Activated CD8-positive, alpha-beta memory T cell treated with anti-CD3 and anti-CD28 coated beads, Interleukin-2, amount 10 ng/mL, durations not matched to agents 7 days and 5 days (primary cell): ENCODE measurements at regions not wholly inside any gene's neighbourhood (a gene's known extent, or its start where the extent isn't known, plus 50 kb on each side); places are given as distances from the start of the nearest gene placed in this dataset.
"Not testable (repeated sequence)": the region's sequence is repeated elsewhere in the genome, so short reads cannot be mapped to it uniquely, and the experiment has no call there.

Experiments
- ATAC-seq: fragments of 150-1000 bp; cut with Tn5 transposase; one replicate; pipeline ENCODE4 v1.10.0; 2021; ENCODE audit warnings: moderate library complexity
- CTCF ChIA-PET: fragments of 350-600 bp; sonication (Branson Sonifier 250); formaldehyde crosslinking; loops from one replicate; lab custom pipeline; 2021; ENCODE audit warnings: antibody characterized with exemption; lab: Charles Lee
- DNase-seq: peaks from one replicate; pipeline ENCODE4 v3.0.0-alpha.2; 2020
- H3K27ac Mint-ChIP-seq: one replicate; pipeline ENCODE4 v1.8.0; 2021; ENCODE audit warnings: mild to moderate bottlenecking, mixed read lengths
- H3K27me3 Mint-ChIP-seq: one replicate; pipeline ENCODE4 v1.8.0; 2021; ENCODE audit warnings: mixed read lengths
- H3K36me3 Mint-ChIP-seq: one replicate; pipeline ENCODE4 v1.8.0; 2021; ENCODE audit warnings: mild to moderate bottlenecking, mixed read lengths
- H3K4me1 Mint-ChIP-seq: one replicate; pipeline ENCODE4 v1.8.0; 2021; ENCODE audit warnings: mixed read lengths
- H3K4me3 Mint-ChIP-seq: one replicate; pipeline ENCODE4 v1.8.0; 2021; ENCODE audit warnings: mild to moderate bottlenecking, moderate library complexity, mixed read lengths
- H3K9me3 Mint-ChIP-seq: one replicate; pipeline ENCODE4 v1.8.0; 2022; ENCODE audit warnings: low read depth, mixed read lengths

- no peaks in the 10 kb centered on the region for H3K9me3 Mint-ChIP-seq
- CTCF ChIA-PET = interaction anchor here (0.5 to 4.1 kb wide), 7 partner anchors 14 to 236 kb away, joined by 3 to 28 read pairs (median 14); no protein-coding TSS in a partner anchor
- ATAC-seq (no peak), DNase-seq (peak; percentile 5)
- H3K27me3 Mint-ChIP-seq = peaks cover 6% of the 10 kb centered on the region
- peaks cover 44% of the 10 kb centered on the region for H3K4me1 Mint-ChIP-seq
- no peak overlapping the region for H3K27ac Mint-ChIP-seq
- H3K36me3 Mint-ChIP-seq = peaks cover 5% of the 10 kb centered on the region
- no peak overlapping the region for H3K4me3 Mint-ChIP-seq
These were observed 156.4 kb downstream of the OR2B2 start for GRCh38 chr6:27755768-27756167.

GRCh38 chr6:27754408-27754782, 157.8 kb downstream of the OR2B2 start:
- Mint-ChIP-seq H3K27ac (no peak overlapping the region), H3K9me3 (no peaks in the 10 kb centered on the region), H3K4me1 (peaks cover 39% of the 10 kb centered on the region), H3K27me3 (peaks cover 6% of the 10 kb centered on the region), H3K4me3 (peak overlapping the region; percentile 82), H3K36me3 (peaks cover 5% of the 10 kb centered on the region)
- ATAC-seq (no peak), DNase-seq (no peak)
- CTCF ChIA-PET = interaction anchor here (0.9 to 4.1 kb wide), 11 partner anchors 15 to 577 kb away, joined by 3 to 28 read pairs (median 4); no protein-coding TSS in a partner anchor

GRCh38 chr6:27753668-27754407, 158.4 kb downstream of the OR2B2 start:
- peak; percentile 90 for DNase-seq
- Mint-ChIP-seq H3K4me3 (peak overlapping the region; percentile 97), H3K4me1 (peaks cover 38% of the 10 kb centered on the region), H3K36me3 (peaks cover 5% of the 10 kb centered on the region), H3K9me3 (no peaks in the 10 kb centered on the region), H3K27me3 (peaks cover 10% of the 10 kb centered on the region), H3K27ac (peak overlapping the region; percentile 71)
- peak; percentile 70 for ATAC-seq
- CTCF ChIA-PET = interaction anchor here (0.6 to 4.1 kb wide), 16 partner anchors 15 to 577 kb away, joined by 3 to 28 read pairs (median 4); partner anchors contain the start of gene POM121L2

GRCh38 chr6:27752038-27752885, 159.9 kb downstream of the OR2B2 start:
- Mint-ChIP-seq H3K4me1 (peaks cover 28% of the 10 kb centered on the region), H3K27ac (peak overlapping the region; percentile 98), H3K27me3 (peaks cover 9% of the 10 kb centered on the region), H3K9me3 (no peaks in the 10 kb centered on the region), H3K4me3 (peak overlapping the region; percentile 97), H3K36me3 (peaks cover 3% of the 10 kb centered on the region)
- ATAC-seq (peak; percentile 52), DNase-seq (peak; percentile 70)
- CTCF ChIA-PET = interaction anchor here (0.5 to 3.8 kb wide), 51 partner anchors 9 to 1189 kb away, joined by 3 to 30 read pairs (median 4); partner anchors contain the start of genes POM121L2 and ZNF184

GRCh38 chr6:27748661-27749060, 163.5 kb downstream of the OR2B2 start:
- Mint-ChIP-seq H3K27me3 (peaks cover 27% of the 10 kb centered on the region), H3K27ac (no peak overlapping the region), H3K4me3 (no peak overlapping the region), H3K9me3 (no peaks in the 10 kb centered on the region), H3K4me1 (peaks cover 21% of the 10 kb centered on the region), H3K36me3 (peaks cover 3% of the 10 kb centered on the region)
- no peak for ATAC-seq
- DNase-seq = no peak
- CTCF ChIA-PET = no interaction called here

- Mint-ChIP-seq H3K4me3 (no peak overlapping the region), H3K4me1 (peaks cover 26% of the 10 kb centered on the region), H3K9me3 (no peaks in the 10 kb centered on the region), H3K27ac (no peak overlapping the region), H3K36me3 (no peaks in the 10 kb centered on the region), H3K27me3 (peaks cover 37% of the 10 kb centered on the region)
- ATAC-seq (no peak), DNase-seq (no peak)
- CTCF ChIA-PET = no interaction called here
These were observed 164.6 kb downstream of the OR2B2 start for GRCh38 chr6:27747637-27748036.

- peak; percentile 36 for DNase-seq
- peaks cover 41% of the 10 kb centered on the region for H3K27me3 Mint-ChIP-seq
- H3K27ac Mint-ChIP-seq, ATAC-seq, H3K9me3 Mint-ChIP-seq, CTCF ChIA-PET, H3K4me3 Mint-ChIP-seq, H3K36me3 Mint-ChIP-seq: not testable (repeated sequence)
- peaks cover 25% of the 10 kb centered on the region for H3K4me1 Mint-ChIP-seq
These were observed 165.3 kb downstream of the OR2B2 start for GRCh38 chr6:27746860-27747259.

GRCh38 chr6:27743787-27744186, 168.4 kb downstream of the OR2B2 start:
- no peak overlapping the region for H3K27ac Mint-ChIP-seq
- no peaks in the 10 kb centered on the region for H3K36me3 Mint-ChIP-seq
- CTCF ChIA-PET = no interaction called here
- peak; percentile 25 for DNase-seq
- H3K4me1 Mint-ChIP-seq = peaks cover 23% of the 10 kb centered on the region
- H3K27me3 Mint-ChIP-seq = peaks cover 38% of the 10 kb centered on the region
- H3K9me3 Mint-ChIP-seq = no peaks in the 10 kb centered on the region
- no peak for ATAC-seq
- no peak overlapping the region for H3K4me3 Mint-ChIP-seq

GRCh38 chr6:27742833-27743573, 169.2 kb downstream of the OR2B2 start:
- CTCF ChIA-PET = interaction anchor here (1.1 to 1.3 kb wide), 2 partner anchors 9 to 53 kb away, joined by 4 to 5 read pairs; no protein-coding TSS in a partner anchor
- Mint-ChIP-seq H3K36me3 (no peaks in the 10 kb centered on the region), H3K4me3 (no peak overlapping the region)

GRCh38 chr6:27739902-27740301, 172.3 kb downstream of the OR2B2 start:
- Mint-ChIP-seq H3K27me3 (peaks cover 29% of the 10 kb centered on the region), H3K4me1 (peaks cover 30% of the 10 kb centered on the region)
- not testable (repeated sequence) for H3K9me3 Mint-ChIP-seq, H3K27ac Mint-ChIP-seq, H3K36me3 Mint-ChIP-seq, ATAC-seq, DNase-seq, H3K4me3 Mint-ChIP-seq
- CTCF ChIA-PET = interaction anchor here (1.1 kb wide), 1 partner anchor 12 kb away, joined by 6 read pairs; no protein-coding TSS in a partner anchor

More at GRCh38 chr6:27742833-27743573, 169.2 kb downstream of the OR2B2 start:
- Mint-ChIP-seq H3K9me3 (no peaks in the 10 kb centered on the region), H3K27ac (no peak overlapping the region), H3K4me1 (peaks cover 26% of the 10 kb centered on the region), H3K27me3 (peaks cover 38% of the 10 kb centered on the region)
- DNase-seq (peak; percentile 18), ATAC-seq (no peak)

GRCh38 chr6:27736686-27737085, 175.5 kb downstream of the OR2B2 start:
- peaks cover 7% of the 10 kb centered on the region for H3K36me3 Mint-ChIP-seq
- peaks cover 12% of the 10 kb centered on the region for H3K4me1 Mint-ChIP-seq
- no peak overlapping the region for H3K27ac Mint-ChIP-seq
- DNase-seq (no peak), ATAC-seq (no peak)
- H3K9me3 Mint-ChIP-seq = peaks cover 3% of the 10 kb centered on the region
- CTCF ChIA-PET = no interaction called here
- peaks cover 6% of the 10 kb centered on the region for H3K27me3 Mint-ChIP-seq
- H3K4me3 Mint-ChIP-seq = no peak overlapping the region

- ATAC-seq (no peak), DNase-seq (no peak)
- H3K27ac Mint-ChIP-seq = no peak overlapping the region
- no peaks in the 10 kb centered on the region for H3K36me3 Mint-ChIP-seq
- peaks cover 54% of the 10 kb centered on the region for H3K27me3 Mint-ChIP-seq
- no peaks in the 10 kb centered on the region for H3K4me1 Mint-ChIP-seq
- H3K9me3 Mint-ChIP-seq = no peaks in the 10 kb centered on the region
- CTCF ChIA-PET = no interaction called here
- H3K4me3 Mint-ChIP-seq = no peak overlapping the region
These were observed 183.8 kb downstream of the OR2B2 start for GRCh38 chr6:27728442-27728841.

- no peak for ATAC-seq
- Mint-ChIP-seq H3K27ac (no peak overlapping the region), H3K27me3 (peaks cover 64% of the 10 kb centered on the region), H3K9me3 (no peaks in the 10 kb centered on the region), H3K4me3 (no peak overlapping the region), H3K4me1 (peaks cover 2% of the 10 kb centered on the region), H3K36me3 (no peaks in the 10 kb centered on the region)
- no peak for DNase-seq
- CTCF ChIA-PET = interaction anchor here (1.1 kb wide), 2 partner anchors 26 to 116 kb away, joined by 3 read pairs; no protein-coding TSS in a partner anchor
These were observed 185.6 kb downstream of the OR2B2 start for GRCh38 chr6:27726619-27727023.
